WTC11 (cell line): ENCODE measurements at regions not wholly inside any gene's neighbourhood (a gene's known extent, or its start where the extent isn't known, plus 50 kb on each side); places are given as distances from the start of the nearest gene placed in this dataset.

Source experiments
- CREB1 ChIP-seq: sonication (generic); formaldehyde crosslinking; IDR thresholded peaks from 2 replicates; pipeline ENCODE4 v1.8.0; 2023; ENCODE audit warnings: mild to moderate bottlenecking, missing genetic modification reagents
- ETV6 ChIP-seq: sonication (generic); formaldehyde crosslinking; IDR thresholded peaks from 2 replicates; pipeline ENCODE4 v1.8.1; 2022; ENCODE audit warnings: mild to moderate bottlenecking, missing genetic modification reagents
- FOXJ3 ChIP-seq: sonication (generic); formaldehyde crosslinking; IDR thresholded peaks from 2 replicates; pipeline ENCODE4 v1.9.0; 2021; ENCODE audit warnings: missing genetic modification reagents, mild to moderate bottlenecking, borderline replicate concordance
- SMAD4 ChIP-seq: sonication (generic); formaldehyde crosslinking; IDR thresholded peaks from 2 replicates; pipeline ENCODE4 v1.8.0; 2022; ENCODE audit warnings: mild to moderate bottlenecking, missing genetic modification reagents
- SP1 ChIP-seq: sonication (generic); formaldehyde crosslinking; conservative IDR thresholded peaks from 2 replicates; pipeline ENCODE4 v1.8.1; 2022; ENCODE audit warnings: missing genetic modification reagents
- STAT6 ChIP-seq: sonication (generic); formaldehyde crosslinking; conservative IDR thresholded peaks from 2 replicates; pipeline ENCODE4 v1.8.1; 2023; ENCODE audit warnings: mild to moderate bottlenecking, low read depth, missing genetic modification reagents, moderate library complexity
- ZNF512 ChIP-seq: sonication (generic); formaldehyde crosslinking; IDR thresholded peaks from 2 replicates; pipeline ENCODE4 v1.8.1; 2022; ENCODE audit warnings: missing genetic modification reagents, borderline replicate concordance
- TF ChIP-seq, protein P1 (sequence below): fragments of 200-600 bp; IDR thresholded peaks from 2 replicates; pipeline ENCODE4 v1.8.0; 2022; ENCODE audit warnings: antibody characterized with exemption

GRCh38 chr12:87283886-87284285 is 745.3 kb downstream of the C12orf50 start:
- TF ChIP-seq, protein P1, sequence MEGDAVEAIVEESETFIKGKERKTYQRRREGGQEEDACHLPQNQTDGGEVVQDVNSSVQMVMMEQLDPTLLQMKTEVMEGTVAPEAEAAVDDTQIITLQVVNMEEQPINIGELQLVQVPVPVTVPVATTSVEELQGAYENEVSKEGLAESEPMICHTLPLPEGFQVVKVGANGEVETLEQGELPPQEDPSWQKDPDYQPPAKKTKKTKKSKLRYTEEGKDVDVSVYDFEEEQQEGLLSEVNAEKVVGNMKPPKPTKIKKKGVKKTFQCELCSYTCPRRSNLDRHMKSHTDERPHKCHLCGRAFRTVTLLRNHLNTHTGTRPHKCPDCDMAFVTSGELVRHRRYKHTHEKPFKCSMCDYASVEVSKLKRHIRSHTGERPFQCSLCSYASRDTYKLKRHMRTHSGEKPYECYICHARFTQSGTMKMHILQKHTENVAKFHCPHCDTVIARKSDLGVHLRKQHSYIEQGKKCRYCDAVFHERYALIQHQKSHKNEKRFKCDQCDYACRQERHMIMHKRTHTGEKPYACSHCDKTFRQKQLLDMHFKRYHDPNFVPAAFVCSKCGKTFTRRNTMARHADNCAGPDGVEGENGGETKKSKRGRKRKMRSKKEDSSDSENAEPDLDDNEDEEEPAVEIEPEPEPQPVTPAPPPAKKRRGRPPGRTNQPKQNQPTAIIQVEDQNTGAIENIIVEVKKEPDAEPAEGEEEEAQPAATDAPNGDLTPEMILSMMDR, result no peak
- TF ChIP-seq STAT6 (no peak), SP1 (CRISPR knock-in tag) (no peak), ETV6 (CRISPR knock-in tag) (no peak), FOXJ3 (CRISPR knock-in tag) (no peak), SMAD4 (no peak), CREB1 (CRISPR knock-in tag) (no peak), ZNF512 (no peak)
